ENCODE measurements at regions not wholly inside any gene's neighbourhood (a gene's known extent, or its start where the extent isn't known, plus 50 kb on each side); places are given as distances from the start of the nearest gene placed in this dataset.

- no peak for DNase-seq
These were observed 83.9 kb upstream of the ZNF827 start for GRCh38 chr4:146022541-146022940.

GRCh38 chr4:146018247-146018646, 79.6 kb upstream of the ZNF827 start:
- no peak for DNase-seq

DNA sequence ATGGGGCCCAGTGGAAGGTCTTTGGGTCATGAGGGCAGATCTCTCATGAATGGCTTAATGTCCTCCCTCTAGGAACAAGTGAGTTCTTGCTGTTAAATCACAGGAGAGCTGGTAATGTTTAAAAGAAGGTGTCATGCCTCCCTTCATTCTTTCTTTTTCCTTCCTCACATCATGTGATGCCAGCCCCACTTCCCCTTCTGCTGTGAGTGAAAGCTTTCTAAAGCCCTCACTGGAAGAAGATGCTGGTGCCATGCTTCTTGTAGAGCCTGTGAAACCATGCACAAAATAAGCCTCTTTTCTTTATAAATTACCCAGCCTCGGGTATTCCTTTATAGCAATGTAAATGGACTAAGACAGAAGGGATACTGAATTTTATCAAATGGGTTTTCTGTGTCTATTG, 66.1 kb upstream of the ZNF827 start:
- DNase-seq, result no peak

DNA sequence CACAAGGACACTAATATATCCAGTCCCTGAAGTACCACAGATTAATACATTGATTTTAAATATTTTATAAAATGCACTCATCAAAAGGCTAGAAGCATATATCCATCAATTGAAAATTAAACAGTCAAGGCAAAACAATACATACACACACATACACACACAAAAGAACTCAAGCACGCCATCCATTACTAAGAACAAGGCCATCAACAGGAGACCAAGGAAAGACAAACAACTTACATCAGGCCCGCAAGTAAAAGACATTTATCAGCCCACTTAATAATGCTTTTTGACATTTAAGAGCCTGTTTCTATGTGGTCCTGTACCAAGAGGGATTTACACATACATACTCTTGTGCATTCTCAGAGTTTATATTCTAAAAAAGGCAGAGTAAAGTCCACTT, 50.0 kb upstream of the ZNF827 start:
- DNase-seq, result peak; percentile 64
